Fibroblast of lung (primary cell): ENCODE measurements at regions not wholly inside any gene's neighbourhood (a gene's known extent, or its start where the extent isn't known, plus 50 kb on each side); places are given as distances from the start of the nearest gene placed in this dataset.

Experiments used
- DNase-seq, 2 donors: peaks; one replicate each; pipeline versions ENCODE4 v3.0.0 to v3.0.0-alpha.2; 2010; ENCODE audit warnings: low read depth in 2 of 2
- H2AFZ ChIP-seq: 2 replicates; pipeline ENCODE4 v1.5.1; 2012; ENCODE audit warnings: low read length, control low read depth, inconsistent platforms
- H3K27ac ChIP-seq: 2 replicates; pipeline ENCODE4 v1.5.1; 2011; ENCODE audit warnings: low read length, control low read depth; ENCODE audit not compliant: insufficient read depth
- H3K27me3 ChIP-seq: 2 replicates; pipeline ENCODE4 v1.5.1; 2011; ENCODE audit warnings: mild to moderate bottlenecking, low read length; ENCODE audit not compliant: control insufficient read depth, insufficient read depth
- H3K36me3 ChIP-seq: 2 replicates; pipeline ENCODE4 v1.5.1; 2011; ENCODE audit warnings: low read length; ENCODE audit not compliant: control insufficient read depth, insufficient read depth
- H3K4me1 ChIP-seq: 2 replicates; pipeline ENCODE4 v1.5.1; 2011; ENCODE audit warnings: low read length; ENCODE audit not compliant: control insufficient read depth, insufficient read depth; ENCODE audit errors: extremely low read depth
- H3K4me2 ChIP-seq: 2 replicates; pipeline ENCODE4 v1.5.1; 2011; ENCODE audit warnings: low read length, control low read depth; ENCODE audit not compliant: insufficient read depth; ENCODE audit errors: extremely low read depth
- H3K4me3 ChIP-seq, 4 experiments: fragments of 200-600 bp in 1 of 4; sonication (generic) in 1 of 4; replicated peaks in 1 of 4; 2 replicates each; pipeline ENCODE4 v1.5.1; 2011 to 2016; ENCODE audit warnings: low read length in 4 of 4, low read depth in 3 of 4, mild to moderate bottlenecking in 3 of 4, control low read depth in 2 of 4, inconsistent platforms in 1 of 4, mixed read lengths in 1 of 4; ENCODE audit not compliant: insufficient read depth in 1 of 4; ENCODE audit errors: control extremely low read depth in 1 of 4
- H3K79me2 ChIP-seq: 2 replicates; pipeline ENCODE4 v1.5.1; 2012; ENCODE audit warnings: mild to moderate bottlenecking, low read length, inconsistent platforms; ENCODE audit not compliant: control insufficient read depth, insufficient read depth
- H3K9ac ChIP-seq: 2 replicates; pipeline ENCODE4 v1.5.1; 2011; ENCODE audit warnings: mild to moderate bottlenecking, low read length, control low read depth; ENCODE audit not compliant: insufficient read depth
- H3K9me3 ChIP-seq: 2 replicates; pipeline ENCODE4 v1.5.1; 2012; ENCODE audit warnings: low read depth, low read length; ENCODE audit not compliant: control insufficient read depth, insufficient read depth
- H4K20me1 ChIP-seq: 2 replicates; pipeline ENCODE4 v1.5.1; 2011; ENCODE audit warnings: low read length; ENCODE audit not compliant: control insufficient read depth, insufficient read depth; ENCODE audit errors: extremely low read depth
- EZH2 ChIP-seq: IDR thresholded peaks from 2 replicates; pipeline ENCODE4 v1.5.1; 2012; ENCODE audit warnings: low read length, control low read depth, mild to moderate bottlenecking; ENCODE audit errors: missing control alignments
- TF ChIP-seq, protein P1 (sequence below), 2 donors: IDR thresholded peaks in 1 of 2; conservative IDR thresholded peaks in 1 of 2; 1 replicate in 1 of 2; 2 replicates in 1 of 2; pipeline ENCODE4 v1.5.1; 2011 to 2012; ENCODE audit warnings: low read length in 2 of 2, control low read depth in 1 of 2, inconsistent platforms in 1 of 2, low read depth in 1 of 2, mild to moderate bottlenecking in 1 of 2

- Histone ChIP-seq H3K36me3 (no peaks in the 10 kb centered on the region), H4K20me1 (no peaks in the 10 kb centered on the region), H3K79me2 (no peaks in the 10 kb centered on the region), H3K4me2 (no peak overlapping the region), H3K4me1 (no peaks in the 10 kb centered on the region), H3K27me3 (no peaks in the 10 kb centered on the region), H3K4me3 (no peak overlapping the region), H3K9ac (no peak overlapping the region), H3K27ac (no peak overlapping the region), H2AFZ (no peak overlapping the region), H3K9me3 (no peaks in the 10 kb centered on the region)
- no peak for DNase-seq
- TF ChIP-seq, protein P1, sequence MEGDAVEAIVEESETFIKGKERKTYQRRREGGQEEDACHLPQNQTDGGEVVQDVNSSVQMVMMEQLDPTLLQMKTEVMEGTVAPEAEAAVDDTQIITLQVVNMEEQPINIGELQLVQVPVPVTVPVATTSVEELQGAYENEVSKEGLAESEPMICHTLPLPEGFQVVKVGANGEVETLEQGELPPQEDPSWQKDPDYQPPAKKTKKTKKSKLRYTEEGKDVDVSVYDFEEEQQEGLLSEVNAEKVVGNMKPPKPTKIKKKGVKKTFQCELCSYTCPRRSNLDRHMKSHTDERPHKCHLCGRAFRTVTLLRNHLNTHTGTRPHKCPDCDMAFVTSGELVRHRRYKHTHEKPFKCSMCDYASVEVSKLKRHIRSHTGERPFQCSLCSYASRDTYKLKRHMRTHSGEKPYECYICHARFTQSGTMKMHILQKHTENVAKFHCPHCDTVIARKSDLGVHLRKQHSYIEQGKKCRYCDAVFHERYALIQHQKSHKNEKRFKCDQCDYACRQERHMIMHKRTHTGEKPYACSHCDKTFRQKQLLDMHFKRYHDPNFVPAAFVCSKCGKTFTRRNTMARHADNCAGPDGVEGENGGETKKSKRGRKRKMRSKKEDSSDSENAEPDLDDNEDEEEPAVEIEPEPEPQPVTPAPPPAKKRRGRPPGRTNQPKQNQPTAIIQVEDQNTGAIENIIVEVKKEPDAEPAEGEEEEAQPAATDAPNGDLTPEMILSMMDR (conservative IDR thresholded peaks at IDR 0.05 in 1 of 2, IDR thresholded peaks at IDR 0.05 in 1 of 2; ENCODE audit: low read depth in 1 of 2, low read length in 2 of 2), result no peak
- TF ChIP-seq EZH2, result no peak
Measured at GRCh38 chr17:79162012-79162963, 87.7 kb downstream of the ENGASE start.

DNA sequence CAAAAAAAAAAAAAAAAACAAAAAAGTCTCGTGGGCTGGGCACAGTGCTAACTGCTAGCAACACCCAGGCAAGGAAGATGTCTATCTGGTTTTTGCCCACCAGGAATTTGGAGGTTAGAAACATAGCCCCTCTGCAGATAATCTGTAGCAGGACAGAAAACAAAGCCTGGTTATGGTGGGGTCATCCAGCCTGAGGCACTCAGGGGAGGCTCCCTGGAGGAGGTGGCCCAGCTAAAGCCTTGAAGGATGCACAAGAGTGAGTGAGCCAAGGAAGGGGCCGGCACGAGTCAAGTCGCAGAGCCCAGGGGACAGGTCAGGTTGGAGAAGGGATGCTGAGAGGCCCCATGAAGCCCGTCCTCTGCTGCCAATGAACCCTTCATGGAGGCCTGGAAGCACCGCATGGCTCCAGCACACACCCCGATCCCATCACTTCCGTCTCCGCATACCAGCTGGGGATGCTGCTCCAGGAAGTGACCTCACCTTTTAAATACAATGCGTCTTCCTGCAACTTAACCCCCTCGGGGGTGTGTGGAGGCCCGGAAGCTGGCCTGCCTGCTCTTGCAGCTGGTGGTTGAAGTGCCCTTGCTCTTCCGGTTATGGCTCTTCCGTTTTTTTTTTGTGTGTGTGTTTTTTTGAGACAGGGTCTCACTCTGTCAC, 86.5 kb downstream of the ENGASE start:
- TF ChIP-seq, protein P1 (conservative IDR thresholded peaks at IDR 0.05 in 1 of 2, IDR thresholded peaks at IDR 0.05 in 1 of 2; ENCODE audit: low read depth in 1 of 2, low read length in 2 of 2), result no peak
- no peak overlapping the region for H2AFZ ChIP-seq
- H3K36me3 ChIP-seq, result no peaks in the 10 kb centered on the region
- H3K9me3 ChIP-seq, result no peaks in the 10 kb centered on the region
- H3K27me3 ChIP-seq, result no peaks in the 10 kb centered on the region
- H3K4me1 ChIP-seq, result no peaks in the 10 kb centered on the region
- no peaks in the 10 kb centered on the region for H3K79me2 ChIP-seq
- H4K20me1 ChIP-seq, result no peaks in the 10 kb centered on the region
- no peak overlapping the region for H3K9ac ChIP-seq
- H3K4me2 ChIP-seq, result no peak overlapping the region
- DNase-seq, result no peak
- H3K27ac ChIP-seq, result no peak overlapping the region
- H3K4me3 ChIP-seq, result no peak overlapping the region

DNA sequence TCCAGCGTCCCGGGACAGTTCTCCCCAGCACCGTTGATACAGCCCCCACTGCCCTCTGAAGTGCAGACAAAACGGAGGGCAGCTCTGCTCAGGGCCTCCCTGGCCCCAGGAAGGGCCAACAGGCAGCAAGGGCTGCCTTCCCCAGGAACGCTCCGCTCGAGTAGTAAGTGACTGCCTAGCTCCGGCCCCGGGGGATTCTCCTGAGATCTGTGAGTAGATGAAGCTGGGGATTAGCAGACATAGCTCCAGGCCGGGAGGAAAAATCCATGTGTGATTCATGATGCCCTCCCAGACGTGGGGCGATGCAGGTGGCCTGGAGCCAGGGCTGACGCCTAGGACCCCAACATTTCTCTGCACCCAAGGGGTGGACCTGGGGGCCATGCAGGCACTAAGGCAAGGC, 85.3 kb downstream of the ENGASE start:
- no peaks in the 10 kb centered on the region for H3K27me3 ChIP-seq
- DNase-seq, result no peak
- H3K36me3 ChIP-seq, result no peaks in the 10 kb centered on the region
- no peak overlapping the region for H2AFZ ChIP-seq
- no peaks in the 10 kb centered on the region for H3K9me3 ChIP-seq
- TF ChIP-seq EZH2, result no peak
- TF ChIP-seq, protein P1 (conservative IDR thresholded peaks at IDR 0.05 in 1 of 2, IDR thresholded peaks at IDR 0.05 in 1 of 2; ENCODE audit: low read depth in 1 of 2, low read length in 2 of 2), result no peak
- H4K20me1 ChIP-seq, result no peaks in the 10 kb centered on the region
- no peaks in the 10 kb centered on the region for H3K4me1 ChIP-seq
- no peaks in the 10 kb centered on the region for H3K79me2 ChIP-seq
- H3K4me3 ChIP-seq, result no peak overlapping the region
- no peak overlapping the region for H3K27ac ChIP-seq
- no peak overlapping the region for H3K4me2 ChIP-seq
- H3K9ac ChIP-seq, result no peak overlapping the region
